Activated CD4-positive, alpha-beta T cell treated with anti-CD3 and anti-CD28 coated beads, Interleukin-2, amount 50 U/mL, for 16 hours (primary cell): ENCODE measurements at regions not wholly inside any gene's neighbourhood (a gene's known extent, or its start where the extent isn't known, plus 50 kb on each side); places are given as distances from the start of the nearest gene placed in this dataset.

Experiments used
- DNase-seq: peaks from one replicate; pipeline ENCODE4 v3.0.0-alpha.2; 2020

DNA sequence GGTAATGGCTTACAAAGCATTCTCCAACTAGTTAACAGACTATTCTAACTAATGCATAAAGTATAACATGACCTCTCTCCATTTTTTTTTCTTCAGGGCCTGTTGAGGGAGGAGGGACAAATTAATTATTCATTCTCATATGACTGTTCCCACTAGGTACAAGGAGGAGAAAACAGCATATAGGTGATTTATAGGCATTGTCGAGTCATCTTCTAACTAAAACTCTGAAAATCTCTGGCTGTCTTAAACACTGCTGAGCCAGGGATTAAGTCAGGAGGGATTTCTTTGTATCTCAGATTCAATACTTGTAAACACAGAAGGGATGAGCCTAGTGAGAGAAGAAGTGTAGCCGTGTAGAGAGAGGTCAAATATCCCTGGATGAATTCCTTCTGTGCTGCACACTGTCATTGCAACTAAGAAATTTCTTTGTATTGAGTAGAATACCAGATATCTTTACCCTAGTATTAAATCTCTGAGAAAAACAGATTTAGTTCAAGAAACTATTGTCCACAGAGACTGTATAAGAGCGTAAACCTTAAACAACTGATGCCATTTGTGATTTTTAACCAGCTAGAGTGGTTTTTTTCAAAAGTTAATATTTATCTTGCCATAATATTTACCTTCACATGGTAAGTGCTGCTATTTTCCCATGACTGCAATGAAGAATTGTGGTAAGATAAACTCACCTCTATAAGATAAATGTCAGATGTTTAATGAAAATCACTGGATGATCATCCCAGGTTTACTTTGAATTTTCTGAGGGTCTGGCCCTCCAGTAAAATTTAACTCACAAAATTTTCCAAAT lies 465.3 kb downstream of the RWDD3 start:
- DNase-seq: no peak

DNA sequence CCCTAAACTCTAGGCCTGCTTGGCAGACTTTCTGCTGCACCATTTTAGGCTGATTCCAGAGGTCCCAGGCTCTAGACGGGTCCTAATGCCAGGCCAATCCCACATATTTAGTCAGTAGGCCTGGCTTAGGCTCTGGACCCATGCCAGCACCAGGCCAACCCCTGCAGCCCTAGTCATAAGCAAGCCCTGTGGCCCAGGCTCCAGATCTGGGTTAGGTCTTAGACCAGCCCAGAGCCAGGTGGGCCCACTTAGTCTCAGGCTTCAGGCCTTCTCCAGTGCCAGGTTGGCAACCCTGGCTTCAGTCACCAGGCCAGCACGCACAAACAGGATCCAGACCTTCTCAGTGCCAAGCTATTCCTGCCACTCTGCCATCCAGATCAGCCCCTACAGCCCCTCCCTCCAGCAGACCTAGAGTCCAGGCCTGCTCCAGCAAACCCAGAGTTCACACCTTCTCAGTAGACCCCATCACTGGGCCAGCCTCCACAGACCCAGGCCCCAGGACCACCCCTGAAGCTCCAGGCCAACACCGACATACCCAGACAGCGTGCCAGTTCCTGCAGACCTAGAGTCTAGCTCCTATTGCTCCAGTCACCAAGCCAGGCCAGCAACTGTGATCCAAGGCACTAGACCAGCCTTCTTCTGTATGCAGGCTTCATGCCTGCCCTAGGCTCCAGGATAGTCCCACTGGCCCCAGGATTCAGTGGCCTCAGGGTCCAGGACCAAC lies 467.6 kb downstream of the RWDD3 start:
- DNase-seq: no peak

DNA sequence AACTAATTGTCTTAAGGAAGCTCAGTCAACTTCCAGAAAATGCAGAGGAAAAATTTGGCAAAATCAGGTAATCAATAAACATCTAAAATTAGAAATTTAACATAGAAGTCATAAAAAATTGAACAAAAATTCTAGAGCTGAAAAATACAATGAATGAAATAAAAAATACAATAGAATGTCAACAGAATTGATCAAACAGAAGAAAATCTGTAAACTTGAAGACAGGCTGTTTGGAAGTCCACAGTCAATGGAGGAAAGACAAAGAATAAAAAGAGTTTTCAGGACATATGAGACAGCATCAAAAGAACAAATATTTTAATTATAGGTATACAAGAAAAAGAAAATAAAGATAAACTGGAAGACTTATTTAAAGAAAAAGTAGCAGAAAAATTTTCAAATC lies 469.0 kb downstream of the RWDD3 start:
- no peak for DNase-seq

DNA sequence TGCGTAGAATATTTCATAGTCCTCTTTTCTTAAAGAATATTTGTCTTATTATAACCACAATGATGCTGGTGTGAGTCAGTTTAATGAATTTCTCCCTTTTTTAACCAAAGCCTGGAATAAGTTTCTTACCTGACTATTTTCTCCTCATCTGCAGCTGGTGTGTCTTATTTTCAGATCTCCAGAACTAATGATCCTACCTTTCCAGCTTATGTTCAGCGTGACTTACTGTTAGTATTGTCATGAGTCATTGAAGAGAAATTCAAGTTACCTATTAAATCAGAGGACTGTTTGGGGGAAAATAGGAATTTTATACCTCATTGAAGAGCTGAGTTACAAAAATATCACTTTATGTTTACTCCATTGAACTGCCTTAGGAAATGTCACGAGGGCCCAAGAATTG lies 482.1 kb downstream of the RWDD3 start:
- no peak for DNase-seq

DNA sequence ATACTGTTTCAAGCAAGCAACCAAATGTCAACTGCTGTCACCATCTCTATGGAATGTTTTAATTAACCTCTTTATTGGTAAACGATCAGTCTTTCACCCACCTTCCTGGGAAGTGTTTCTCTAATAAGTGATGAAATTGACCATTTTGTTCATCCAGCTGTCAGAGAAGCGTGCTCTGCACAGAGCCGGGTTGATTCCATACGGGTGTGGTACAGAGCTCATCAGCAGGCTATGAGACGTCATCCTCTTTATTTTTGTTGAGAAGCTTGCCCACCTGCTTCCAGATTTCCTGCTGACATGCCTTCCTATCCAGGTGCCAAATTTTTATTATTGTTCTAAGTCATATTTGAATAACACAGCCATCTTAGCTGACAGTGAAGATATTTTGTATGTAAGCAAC lies 482.5 kb downstream of the RWDD3 start:
- DNase-seq: no peak

DNA sequence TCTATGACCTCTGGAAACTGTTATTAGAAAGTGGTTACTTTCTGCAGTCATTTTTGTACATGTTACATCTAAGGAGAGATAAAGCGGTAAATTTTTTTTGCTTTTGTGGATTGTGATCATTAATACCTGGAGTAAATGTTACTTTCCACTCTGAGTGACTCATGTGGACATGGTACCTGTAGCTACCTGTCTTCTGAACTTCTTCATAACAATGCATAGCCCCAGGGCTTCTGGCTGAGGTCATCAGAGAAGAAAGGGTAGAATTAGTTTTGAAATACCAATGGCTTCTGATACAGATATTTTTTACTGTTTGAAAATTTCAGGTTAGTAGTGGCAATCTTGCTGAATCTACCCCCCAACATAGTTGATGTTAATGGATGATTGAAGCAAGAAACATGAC lies 489.3 kb downstream of the RWDD3 start:
- no peak for DNase-seq

DNA sequence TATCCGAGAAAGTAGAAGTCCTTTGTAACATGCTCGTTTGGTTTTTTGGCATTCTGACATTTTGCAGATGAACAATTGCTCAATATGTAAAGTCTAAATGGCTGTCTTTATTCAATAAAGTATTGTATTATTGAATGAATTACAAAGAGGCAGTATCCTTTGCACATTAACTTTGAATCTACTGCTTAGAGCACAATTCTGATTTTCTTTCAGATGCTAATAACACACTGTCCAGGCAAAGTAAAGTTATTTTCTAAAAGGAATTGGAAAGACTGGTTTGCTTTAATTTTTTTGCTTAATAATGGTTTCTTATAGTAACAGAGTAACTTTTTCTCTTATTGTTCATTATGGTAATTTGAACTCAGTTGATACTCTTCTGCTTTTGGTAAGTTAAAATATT lies 494.8 kb downstream of the RWDD3 start:
- DNase-seq: no peak

DNA sequence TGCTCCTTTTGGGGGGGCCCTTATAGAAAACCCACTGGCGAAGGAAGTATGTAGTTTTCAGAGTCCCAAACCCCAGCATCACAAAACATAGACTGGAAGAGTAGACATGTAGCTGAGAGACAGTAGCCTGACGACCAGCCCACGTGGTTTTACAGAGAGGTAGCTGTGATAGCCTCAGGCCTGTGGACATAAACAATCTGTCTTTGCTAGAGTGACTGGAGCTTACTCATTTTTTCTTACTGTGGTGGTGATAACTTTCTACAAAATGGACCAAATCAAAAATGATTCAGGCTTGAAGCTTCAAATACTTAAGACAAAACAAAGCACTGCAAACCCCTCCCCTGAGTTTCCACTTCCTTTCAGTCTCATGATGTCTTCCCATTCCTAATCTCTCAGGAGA lies 497.0 kb downstream of the RWDD3 start:
- DNase-seq: no peak

DNA sequence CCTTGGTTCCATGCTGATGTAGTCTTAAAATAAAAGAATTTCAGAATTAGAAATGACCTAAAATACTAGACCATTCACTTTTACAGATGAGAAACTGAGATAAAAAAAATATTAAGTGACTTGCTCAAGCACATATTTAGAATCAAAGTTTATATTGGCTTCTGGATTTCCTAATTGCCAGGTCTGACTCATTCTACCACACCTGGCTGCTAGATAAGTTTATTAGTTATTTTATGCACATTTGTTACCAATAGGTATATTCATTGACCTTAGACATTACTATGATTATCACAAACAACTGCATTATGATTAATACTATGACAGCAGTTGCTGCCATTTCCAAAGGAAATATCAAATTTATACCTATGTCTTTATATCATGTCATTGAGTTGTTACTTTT lies 497.5 kb downstream of the RWDD3 start:
- DNase-seq: no peak

DNA sequence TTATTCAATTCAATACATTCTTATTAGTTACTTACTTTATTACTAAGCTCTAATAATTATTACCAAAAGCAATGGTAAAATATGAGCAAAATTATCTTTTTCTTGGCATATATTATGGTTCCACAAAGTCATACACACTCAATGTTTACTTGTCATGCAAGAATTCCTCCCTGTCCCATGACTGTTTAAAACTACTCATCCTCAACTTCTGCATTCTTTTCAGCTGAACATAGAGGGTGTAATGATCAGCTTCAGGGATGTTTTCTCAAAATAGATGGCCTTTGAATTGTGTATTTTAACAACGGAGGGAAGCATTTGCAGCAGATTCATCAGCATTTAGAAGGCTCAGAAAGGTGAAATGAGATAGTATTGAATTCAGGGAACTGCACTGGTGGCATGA lies 499.0 kb downstream of the RWDD3 start:
- no peak for DNase-seq

DNA sequence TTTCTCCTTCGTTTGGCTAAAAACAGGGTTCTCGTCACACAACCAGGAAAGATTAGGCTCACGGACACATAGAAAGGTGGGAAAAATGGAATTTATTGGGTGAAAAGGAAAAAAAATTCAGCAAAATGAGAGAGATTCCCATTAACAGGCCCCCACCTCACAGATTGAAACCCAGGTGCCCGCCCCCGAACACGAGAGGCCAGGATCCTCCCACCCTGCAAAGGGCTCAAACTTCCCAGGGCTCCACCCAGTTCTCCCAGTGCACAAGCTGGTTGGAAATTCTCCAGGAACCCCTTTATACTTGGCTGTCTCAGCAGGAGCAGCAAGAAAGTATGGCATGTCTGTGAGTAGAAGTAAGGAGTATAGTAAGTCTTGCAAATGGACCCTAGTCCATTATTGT lies 499.7 kb downstream of the RWDD3 start:
- DNase-seq: no peak

DNA sequence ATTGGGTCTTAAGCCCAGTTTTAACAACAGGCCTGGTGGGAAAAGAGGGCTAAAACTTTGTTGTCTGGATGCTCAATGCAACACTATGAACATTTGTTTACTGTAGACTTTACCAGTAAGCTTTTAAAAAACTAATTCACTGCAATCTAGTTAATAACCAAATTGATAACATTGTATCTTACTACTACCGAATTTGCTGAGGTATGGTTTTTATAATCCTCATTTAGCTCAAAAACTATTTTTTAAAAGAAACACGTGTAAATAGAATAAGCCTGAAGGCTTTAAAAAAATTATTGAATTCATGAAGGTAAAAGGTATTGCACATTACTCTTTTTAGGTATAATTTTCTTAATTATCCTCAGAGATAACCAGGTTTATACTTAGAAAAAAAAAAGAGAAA lies 500.6 kb downstream of the RWDD3 start:
- DNase-seq: no peak

DNA sequence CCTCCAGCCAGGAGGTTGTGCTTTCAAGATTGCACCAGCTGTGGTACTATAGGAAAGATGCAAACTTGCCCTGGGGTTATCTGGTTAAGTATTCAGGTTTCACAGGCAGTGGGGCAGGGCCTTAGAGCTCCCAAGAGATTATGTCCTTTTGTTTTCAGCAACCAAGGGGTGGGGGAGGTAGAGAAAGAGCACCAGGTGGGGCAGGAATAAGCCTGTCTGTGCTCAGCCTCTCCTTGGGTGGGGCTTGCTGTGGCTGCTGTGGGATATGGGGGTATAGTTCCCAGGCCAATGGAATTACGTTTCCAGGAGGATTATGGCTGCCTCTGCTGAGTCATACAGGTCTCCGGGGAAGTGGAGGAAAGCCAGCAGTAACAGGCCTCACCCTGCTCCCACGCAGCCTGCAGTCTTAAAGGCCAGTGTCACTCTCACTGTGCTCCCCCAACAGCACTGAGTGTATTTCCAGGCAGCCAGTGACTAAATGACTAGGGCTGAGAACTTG lies 508.6 kb downstream of the RWDD3 start:
- DNase-seq: no peak

DNA sequence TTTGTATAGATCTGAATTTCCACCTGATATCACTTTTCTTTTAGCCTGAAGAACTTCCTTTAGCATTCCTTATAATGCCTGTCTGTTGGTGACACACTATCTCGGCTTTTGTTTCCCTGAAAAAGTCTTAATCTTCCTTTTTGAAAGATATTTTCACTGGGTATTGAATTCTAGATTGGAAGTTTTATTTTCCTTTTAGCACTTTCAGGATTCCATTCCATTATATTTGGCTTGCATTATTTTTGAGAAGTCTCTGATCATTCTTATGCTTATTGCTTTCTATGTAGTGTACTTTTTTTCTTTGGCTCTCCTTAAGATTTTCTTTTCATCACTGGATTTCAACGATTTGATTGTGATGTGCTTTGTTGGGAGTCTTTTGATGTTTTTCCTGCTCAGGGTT lies 510.7 kb downstream of the RWDD3 start:
- no peak for DNase-seq

DNA sequence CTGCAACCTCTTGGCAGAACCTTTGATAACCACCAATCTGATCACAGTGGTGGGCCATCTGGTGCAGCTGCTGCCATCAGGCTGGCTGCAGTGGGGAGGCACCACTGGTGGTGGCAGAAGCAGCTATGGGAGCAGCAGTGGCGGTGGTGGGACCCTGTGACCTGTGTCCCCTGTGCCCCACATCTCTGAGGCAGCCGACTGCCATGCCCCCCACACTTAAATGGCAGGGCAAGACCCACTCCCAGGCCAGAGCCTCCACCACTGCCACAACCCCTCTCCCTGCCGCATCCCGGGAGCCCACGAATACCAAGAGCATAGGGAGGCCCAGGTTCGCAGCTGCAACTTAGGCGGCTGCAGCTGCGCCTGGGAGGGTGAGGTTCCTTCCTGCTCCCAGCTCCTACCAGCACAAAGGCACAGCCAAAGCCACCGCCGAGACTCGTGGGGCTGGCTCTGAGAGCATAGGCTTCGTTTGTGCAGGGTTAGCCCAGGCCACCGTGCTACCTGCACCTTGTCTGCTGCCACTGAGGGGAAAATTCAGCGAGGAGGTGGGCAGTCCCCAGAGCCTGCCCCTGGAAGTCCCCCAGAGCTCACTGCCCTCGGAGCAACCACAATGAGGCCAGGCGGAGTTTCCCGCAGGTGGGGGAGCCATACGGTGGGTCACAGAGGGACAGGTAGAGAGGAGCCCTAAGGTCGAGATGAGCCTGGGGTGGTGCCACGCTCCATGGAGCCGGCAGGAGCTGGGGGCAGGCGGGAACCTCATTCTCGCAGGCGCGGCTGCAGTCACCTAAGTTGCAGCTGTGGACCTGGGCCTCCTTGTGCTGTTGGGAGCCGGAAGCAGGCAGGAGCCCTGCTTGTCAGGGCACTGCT lies 518.7 kb downstream of the RWDD3 start:
- DNase-seq: no peak

DNA sequence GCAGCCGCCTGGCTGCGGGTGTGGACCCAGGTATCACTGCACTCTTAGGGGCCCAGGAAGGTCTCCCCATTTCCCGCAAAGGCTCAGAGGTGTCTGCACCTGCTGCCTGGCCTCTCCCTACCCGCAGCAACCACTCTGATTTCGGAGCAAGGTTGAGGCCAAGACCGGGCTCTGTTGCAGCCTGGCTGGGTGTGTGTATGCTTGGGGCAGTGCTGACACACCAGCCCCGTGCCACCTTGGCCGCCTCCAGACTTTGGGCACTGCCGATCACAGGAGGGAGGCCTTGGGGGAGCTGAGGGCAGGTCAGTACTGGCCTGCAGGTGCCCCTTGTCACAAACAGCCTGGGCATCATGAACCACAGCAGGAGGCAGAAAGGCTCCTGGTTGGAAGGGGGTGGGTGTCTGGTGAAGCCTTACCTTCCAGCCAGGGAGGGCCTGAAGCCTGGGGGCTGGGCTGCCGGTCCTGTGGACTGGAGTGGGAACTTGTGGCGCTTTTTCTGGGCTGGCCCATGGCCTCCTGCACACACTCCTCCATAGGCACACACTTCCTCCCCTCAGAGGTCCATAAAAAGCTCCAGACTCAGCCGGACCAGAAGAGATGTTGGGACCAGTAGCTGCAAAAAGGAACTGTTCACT lies 519.5 kb downstream of the RWDD3 start:
- no peak for DNase-seq

DNA sequence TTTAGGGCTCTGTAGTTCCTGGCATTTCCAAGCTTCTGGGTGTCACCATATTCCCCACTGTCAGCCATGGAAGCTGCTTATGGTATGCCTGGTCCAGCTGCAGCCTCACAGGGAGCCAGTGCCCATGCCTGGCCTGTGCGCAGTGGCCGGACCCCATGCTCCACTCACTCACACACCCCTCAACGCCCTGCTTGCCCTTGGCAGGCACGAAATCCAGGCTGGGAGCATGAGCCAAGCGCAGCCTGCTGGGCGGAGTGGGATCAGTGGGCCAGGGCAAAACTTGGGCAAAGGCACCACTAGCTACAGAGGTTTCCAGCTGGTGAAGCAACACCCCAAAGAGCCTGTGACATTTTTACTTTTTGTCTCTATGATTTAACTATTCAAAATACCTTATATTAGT lies 520.4 kb downstream of the RWDD3 start:
- DNase-seq: no peak

DNA sequence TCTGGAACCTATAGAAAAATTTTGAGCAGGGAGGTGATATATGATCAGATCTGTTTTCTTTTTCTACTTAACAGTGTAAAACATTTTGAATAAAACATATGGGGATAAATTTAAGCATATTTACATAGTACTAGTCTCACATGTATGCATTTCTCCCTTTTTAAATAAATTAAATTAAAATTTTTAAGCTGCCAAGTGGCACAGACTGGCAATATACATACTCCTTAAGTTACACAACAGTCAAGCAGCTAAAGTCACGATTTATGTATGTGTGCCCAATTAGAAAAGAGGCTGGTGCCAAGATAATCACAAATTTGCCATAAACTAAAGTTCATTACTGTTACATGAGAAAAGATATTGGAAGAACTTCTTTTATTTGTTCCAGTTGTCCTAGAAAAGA lies 532.0 kb downstream of the RWDD3 start:
- no peak for DNase-seq

DNA sequence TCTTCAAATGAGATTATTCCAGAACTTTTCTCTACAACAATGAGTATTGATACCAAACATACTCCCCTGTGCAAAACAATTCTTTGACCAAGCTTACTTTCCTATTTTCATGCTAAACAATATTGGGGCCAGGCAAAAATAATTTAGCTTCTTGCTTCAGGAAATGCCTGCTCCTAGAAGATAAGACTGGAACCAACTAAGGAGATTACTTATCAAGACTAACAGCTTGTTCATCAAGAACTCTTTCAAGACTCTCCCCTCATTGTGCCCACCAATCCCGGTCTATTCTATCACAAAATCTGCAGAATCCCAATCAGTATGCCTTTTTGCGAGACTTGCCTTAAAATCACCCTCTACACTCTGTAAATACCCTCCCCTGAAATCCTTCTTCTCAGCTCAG lies 536.6 kb downstream of the RWDD3 start:
- no peak for DNase-seq

DNA sequence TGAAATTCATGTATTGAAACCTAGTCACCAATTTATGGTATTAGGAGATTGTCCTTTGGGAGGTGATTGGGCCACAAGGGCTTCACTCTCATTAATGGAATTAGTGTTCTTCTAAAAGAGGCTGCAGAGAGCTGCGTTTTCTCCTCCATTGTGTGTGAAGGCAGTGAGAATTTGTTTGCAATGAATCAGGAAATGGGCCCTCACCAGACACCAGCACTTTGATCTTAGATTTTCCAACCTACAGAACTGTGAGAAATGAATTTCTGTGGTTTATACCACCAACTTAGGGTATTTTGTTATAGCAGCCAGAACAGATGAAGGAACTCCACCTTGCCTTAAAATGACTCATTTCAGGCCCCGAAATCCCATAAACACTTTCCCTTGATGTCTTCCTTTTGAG lies 544.2 kb downstream of the RWDD3 start:
- peak; percentile 2 for DNase-seq

DNA sequence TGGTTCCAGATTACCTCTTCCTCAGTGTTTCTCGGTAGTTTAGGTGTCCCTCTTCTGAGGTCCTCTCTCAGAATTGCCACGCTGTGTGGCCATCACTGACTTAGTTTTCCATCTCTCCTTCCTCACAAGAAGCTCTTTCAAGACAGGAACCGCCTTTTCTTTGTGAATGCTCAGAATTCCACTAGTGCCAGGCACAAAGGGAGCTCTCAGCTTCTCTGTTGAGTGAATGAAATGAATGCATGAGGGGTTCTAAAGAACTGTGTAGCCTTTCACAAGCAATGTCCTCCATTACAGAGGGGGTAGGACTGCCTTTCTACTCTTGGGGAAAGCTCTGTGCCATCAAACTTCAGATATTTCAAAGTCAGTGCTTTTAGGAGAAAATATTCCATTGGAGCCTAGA lies 546.8 kb downstream of the RWDD3 start:
- DNase-seq: no peak

DNA sequence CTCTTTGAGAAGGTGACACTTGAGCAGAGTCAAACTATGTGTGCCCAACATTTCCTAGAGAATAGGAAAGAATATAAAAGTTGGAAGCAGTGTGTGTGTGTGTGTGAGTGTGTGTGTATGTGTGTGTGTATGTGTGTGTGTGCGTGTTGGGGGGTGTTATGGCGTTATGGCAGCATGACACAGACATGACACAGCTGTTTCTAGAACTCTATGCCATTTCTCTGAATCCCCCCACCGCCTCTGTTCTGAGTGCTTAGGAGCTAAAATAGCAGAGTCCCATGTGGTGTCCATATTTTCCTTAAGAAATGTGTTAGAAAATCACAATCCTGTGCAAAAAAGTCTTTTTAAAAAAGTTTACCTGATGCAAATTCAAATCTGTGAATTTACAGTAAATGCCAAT lies 556.1 kb downstream of the RWDD3 start:
- DNase-seq: no peak

DNA sequence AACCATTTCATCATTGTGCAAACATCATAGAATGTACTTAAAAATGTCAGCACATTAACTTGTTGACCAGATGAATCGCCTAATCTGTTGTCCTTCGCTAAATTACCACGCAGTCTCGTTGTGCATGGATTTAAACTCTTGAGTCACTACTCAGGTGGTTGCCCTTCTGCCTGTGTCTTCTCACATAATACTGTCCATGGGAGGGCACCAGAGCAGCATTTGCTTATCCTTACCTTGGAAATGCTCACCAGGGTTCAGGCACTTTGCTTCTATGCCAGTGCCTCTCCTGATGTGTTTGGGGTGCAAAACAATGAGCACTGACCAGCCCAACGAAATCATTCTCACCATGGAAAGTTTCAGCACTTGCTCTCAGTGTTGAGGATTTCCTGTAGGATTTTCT lies 559.9 kb downstream of the RWDD3 start:
- no peak for DNase-seq
